ENCODE measurements at regions not wholly inside any gene's neighbourhood (a gene's known extent, or its start where the extent isn't known, plus 50 kb on each side); places are given as distances from the start of the nearest gene placed in this dataset.

- no peak for FAIRE-seq
- ATAC-seq: no peak
- no peak for DNase-seq (ENCODE audit: low read depth, low spot score)
- no peaks in the 10 kb centered on the region for H3K79me2 ChIP-seq (ENCODE audit: control insufficient read depth, insufficient read depth, low read length)
- POLR2A ChIA-PET: no interaction called here
- intact Hi-C loops (cut with micrococcal nuclease; ENCODE audit: unreplicated experiment): no loop called here
- in situ Hi-C loops (cut with MboI): no loop called here
- WGBS (ENCODE audit: insufficient coverage, insufficient replicate concordance, low lambda C conversion rate, missing lambda C conversion rate): 61% methylated on average over 5 of the region's 5 CpGs
- SMC1A ChIA-PET (ENCODE audit: uncharacterized antibody, unreplicated experiment): no interaction called here
- no peak overlapping the region for H3K4me3 ChIP-seq
- TF ChIP-seq ZNF622 (IDR thresholded peaks at IDR 0.05) (no peak), POLR2AphosphoS5 (IDR thresholded peaks at IDR 0.05; ENCODE audit: low read length) (no peak), GABPA (IDR thresholded peaks at IDR 0.05; ENCODE audit: low read depth) (no peak), CHD4 (IDR thresholded peaks at IDR 0.05) (no peak), ZZZ3 (IDR thresholded peaks at IDR 0.05; ENCODE audit: control insufficient read depth, insufficient read length, low read depth) (no peak), HDGF (IDR thresholded peaks at IDR 0.05) (no peak), TARDBP (IDR thresholded peaks at IDR 0.05; ENCODE audit: borderline replicate concordance) (no peak)
- H3K9me3 ChIP-seq (replicated peaks; ENCODE audit: control insufficient read depth, insufficient read depth, low read length): no peaks in the 10 kb centered on the region
- no peak overlapping the region for H3K9ac ChIP-seq (ENCODE audit: control insufficient read depth, insufficient read depth, low read length)
- H3K27me3 ChIP-seq (replicated peaks in 1 of 2; ENCODE audit: control insufficient read depth in 2 of 2, insufficient read depth in 2 of 2, low read length in 1 of 2): no peaks in the 10 kb centered on the region
- no peak overlapping the region for H3K27ac ChIP-seq (ENCODE audit: control insufficient read depth, insufficient read depth)
- no peaks in the 10 kb centered on the region for H4K20me1 ChIP-seq (ENCODE audit: control insufficient read depth, insufficient read depth)
- no peaks in the 10 kb centered on the region for H3K4me1 ChIP-seq (ENCODE audit: control insufficient read depth, insufficient read depth, low read length)
- no peak overlapping the region for H3K4me2 ChIP-seq (ENCODE audit: control insufficient read depth, insufficient read depth)
- BruUV-seq (replicated peaks): no TSS peak
- H3K36me3 ChIP-seq (ENCODE audit: control insufficient read depth in 2 of 2, insufficient read depth in 2 of 2, low read length in 1 of 2): no peaks in the 10 kb centered on the region
- RAD21 ChIA-PET (ENCODE audit: unreplicated experiment): no interaction called here
- no peak overlapping the region for H2AFZ ChIP-seq (ENCODE audit: control insufficient read depth, low read depth, low read length)
- CTCF ChIA-PET: no interaction called here
These were observed 177.1 kb upstream of the TRIM24 start for GRCh38 chr7:138282997-138283396.

- H3K9me3 ChIP-seq (replicated peaks; ENCODE audit: control insufficient read depth, insufficient read depth, low read length): no peaks in the 10 kb centered on the region
- no peak overlapping the region for H3K9ac ChIP-seq (ENCODE audit: control insufficient read depth, insufficient read depth, low read length)
- no peaks in the 10 kb centered on the region for H4K20me1 ChIP-seq (ENCODE audit: control insufficient read depth, insufficient read depth)
- WGBS (ENCODE audit: insufficient coverage, insufficient replicate concordance, low lambda C conversion rate, missing lambda C conversion rate): 0% methylated on average over 1 of the region's 1 CpG
- H3K4me2 ChIP-seq (ENCODE audit: control insufficient read depth, insufficient read depth): no peak overlapping the region
- no peaks in the 10 kb centered on the region for H3K27me3 ChIP-seq (replicated peaks in 1 of 2; ENCODE audit: control insufficient read depth in 2 of 2, insufficient read depth in 2 of 2, low read length in 1 of 2)
- no peaks in the 10 kb centered on the region for H3K79me2 ChIP-seq (ENCODE audit: control insufficient read depth, insufficient read depth, low read length)
- no TSS peak for BruUV-seq (replicated peaks)
- H3K4me3 ChIP-seq: no peak overlapping the region
- H3K4me1 ChIP-seq (ENCODE audit: control insufficient read depth, insufficient read depth, low read length): no peaks in the 10 kb centered on the region
- no peaks in the 10 kb centered on the region for H3K36me3 ChIP-seq (ENCODE audit: control insufficient read depth in 2 of 2, insufficient read depth in 2 of 2, low read length in 1 of 2)
- ChIA-PET SMC1A (ENCODE audit: uncharacterized antibody, unreplicated experiment) (interaction anchor here (1.0 kb wide), 1 partner anchor 29 kb away, joined by 4 read pairs; no protein-coding TSS in a partner anchor), POLR2A (interaction anchor here (0.6 kb wide), 1 partner anchor 1209 kb away, joined by 3 read pairs; no protein-coding TSS in a partner anchor), RAD21 (ENCODE audit: unreplicated experiment) (no interaction called here), CTCF (no interaction called here)
- DNase-seq (ENCODE audit: low read depth, low spot score) (no peak), FAIRE-seq (no peak), ATAC-seq (no peak)
- in situ Hi-C loops (cut with MboI) (no loop called here), intact Hi-C loops (cut with micrococcal nuclease; ENCODE audit: unreplicated experiment) (no loop called here)
- H3K27ac ChIP-seq (ENCODE audit: control insufficient read depth, insufficient read depth): no peak overlapping the region
- TF ChIP-seq ZNF217 (IDR thresholded peaks at IDR 0.05) (no peak), RELB (IDR thresholded peaks at IDR 0.05; ENCODE audit: low read depth) (no peak), MYB (IDR thresholded peaks at IDR 0.05; ENCODE audit: borderline replicate concordance, low read depth, low read length) (no peak)
- no peak overlapping the region for H2AFZ ChIP-seq (ENCODE audit: control insufficient read depth, low read depth, low read length)
These were observed 174.9 kb upstream of the TRIM24 start for GRCh38 chr7:138285129-138285528.
